ENCODE measurements at regions not wholly inside any gene's neighbourhood (a gene's known extent, or its start where the extent isn't known, plus 50 kb on each side); places are given as distances from the start of the nearest gene placed in this dataset.

DNA sequence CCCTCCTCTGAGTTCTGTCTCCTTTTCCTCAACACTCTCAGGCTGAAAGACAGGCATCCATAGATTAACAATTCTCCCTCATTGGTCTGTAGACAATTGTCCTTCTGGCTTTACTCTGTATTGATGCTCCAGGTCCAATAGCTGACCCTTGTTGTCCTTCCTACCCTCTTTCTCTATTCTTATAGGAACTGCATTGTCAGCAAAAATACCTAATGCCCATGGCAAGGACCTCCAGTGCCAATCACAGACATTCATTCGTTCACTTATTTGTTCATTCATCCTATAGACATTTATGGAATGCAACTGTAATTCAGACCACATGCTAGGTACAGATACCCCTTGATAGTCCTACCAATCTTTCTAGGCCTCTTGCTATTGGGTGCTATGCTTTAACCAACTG lies 69.8 kb upstream of the DTNA start:
- DNase-seq (ENCODE audit: low spot score) = no peak

GRCh38 chr18:34643989-34644388 lies 66.1 kb upstream of the DTNA start:
- DNase-seq (ENCODE audit: low spot score) = no peak

GRCh38 chr18:34647251-34647650 lies 62.8 kb upstream of the DTNA start:
- DNase-seq (ENCODE audit: low spot score) = no peak

DNA sequence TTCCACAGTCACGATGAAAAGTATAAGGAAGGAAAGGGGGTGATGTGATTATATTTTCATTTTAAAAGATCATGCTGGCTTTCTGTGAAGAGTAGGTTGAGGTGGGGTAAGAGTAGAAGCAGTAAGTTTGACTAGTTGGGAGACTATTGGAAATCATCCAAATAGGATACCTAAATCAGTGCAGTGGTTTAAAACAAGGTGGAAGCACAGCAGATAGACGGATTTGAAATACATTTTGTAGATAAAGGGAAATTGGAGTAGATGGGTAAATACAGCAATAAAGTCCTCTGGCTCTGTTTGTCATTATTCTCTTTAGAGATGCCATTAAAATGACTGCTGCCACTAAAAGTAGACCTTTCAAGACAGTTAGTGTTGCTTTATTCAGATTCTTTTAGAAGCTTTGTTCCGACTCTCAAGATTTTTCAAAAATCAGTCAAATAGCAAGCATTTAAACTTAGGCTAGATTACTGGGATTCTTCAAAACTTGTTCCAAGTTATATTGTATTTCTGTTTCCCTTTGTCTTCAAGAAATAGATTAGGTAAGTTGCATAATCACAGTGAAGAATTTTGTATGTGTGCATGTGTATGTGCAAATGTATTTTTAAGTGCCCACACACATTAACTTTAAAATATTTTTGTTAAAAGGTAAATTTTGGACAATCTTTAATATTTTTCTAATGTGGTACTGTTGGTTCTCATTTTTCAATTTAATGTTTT lies 61.7 kb upstream of the DTNA start:
- no peak for DNase-seq (ENCODE audit: low spot score)

GRCh38 chr18:34649080-34649479 lies 61.0 kb upstream of the DTNA start:
- no peak for DNase-seq (ENCODE audit: low spot score)

DNA sequence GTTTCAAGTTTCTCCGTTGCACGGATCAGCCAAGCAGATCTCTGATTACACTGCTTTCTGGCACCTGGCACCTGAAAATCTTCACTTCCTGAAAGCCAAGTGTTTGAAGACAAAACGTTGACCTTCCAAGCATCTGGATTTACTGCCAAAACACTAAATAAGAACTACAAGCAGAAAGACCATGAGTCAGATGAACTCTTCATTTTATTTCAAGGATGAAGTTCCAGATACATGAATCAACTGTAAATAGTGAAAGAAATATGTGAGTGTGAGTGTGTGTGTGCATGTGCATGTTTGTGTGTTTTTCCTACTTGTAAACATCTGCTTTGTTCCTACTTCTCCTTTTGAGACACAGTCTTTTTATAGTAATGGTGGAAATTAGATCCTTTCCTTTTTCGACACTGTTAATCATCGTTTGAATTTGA lies 60.0 kb upstream of the DTNA start:
- DNase-seq (ENCODE audit: low spot score) = no peak

GRCh38 chr18:34651586-34652369 lies 58.3 kb upstream of the DTNA start:
- no peak for DNase-seq (ENCODE audit: low spot score)

GRCh38 chr18:34655131-34655530 lies 55.0 kb upstream of the DTNA start:
- no peak for DNase-seq (ENCODE audit: low spot score)

DNA sequence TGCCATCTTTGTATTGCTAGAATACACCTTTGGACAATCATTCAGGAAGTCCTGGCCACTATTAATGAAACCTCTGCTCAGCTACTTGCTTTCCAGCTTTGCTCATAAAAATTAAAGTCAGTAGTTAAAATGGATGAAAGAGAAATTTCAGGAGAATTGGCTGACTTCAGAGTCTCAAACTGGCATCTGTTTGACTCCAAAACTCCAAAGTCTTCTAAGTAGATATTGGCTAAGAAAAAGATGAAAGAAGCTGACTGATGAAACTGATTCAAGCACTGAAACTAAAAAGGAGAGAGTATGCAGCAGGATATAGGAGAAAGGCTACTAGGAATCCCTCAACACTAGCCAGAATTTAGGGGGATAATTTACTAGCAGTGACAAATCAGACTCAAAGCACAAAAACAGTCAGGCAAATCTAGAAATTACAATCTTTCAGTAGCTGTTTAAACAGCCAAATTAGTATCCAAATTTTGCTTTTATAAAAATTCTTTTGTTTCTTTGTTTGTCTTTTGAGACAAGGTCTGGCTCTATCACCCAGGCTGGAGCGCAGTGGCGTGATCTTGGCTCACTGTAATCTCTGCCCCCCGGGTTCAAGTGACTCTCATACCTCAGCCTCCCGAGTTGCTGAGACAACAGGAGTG lies 52.1 kb upstream of the DTNA start:
- no peak for DNase-seq (ENCODE audit: low spot score)

DNA sequence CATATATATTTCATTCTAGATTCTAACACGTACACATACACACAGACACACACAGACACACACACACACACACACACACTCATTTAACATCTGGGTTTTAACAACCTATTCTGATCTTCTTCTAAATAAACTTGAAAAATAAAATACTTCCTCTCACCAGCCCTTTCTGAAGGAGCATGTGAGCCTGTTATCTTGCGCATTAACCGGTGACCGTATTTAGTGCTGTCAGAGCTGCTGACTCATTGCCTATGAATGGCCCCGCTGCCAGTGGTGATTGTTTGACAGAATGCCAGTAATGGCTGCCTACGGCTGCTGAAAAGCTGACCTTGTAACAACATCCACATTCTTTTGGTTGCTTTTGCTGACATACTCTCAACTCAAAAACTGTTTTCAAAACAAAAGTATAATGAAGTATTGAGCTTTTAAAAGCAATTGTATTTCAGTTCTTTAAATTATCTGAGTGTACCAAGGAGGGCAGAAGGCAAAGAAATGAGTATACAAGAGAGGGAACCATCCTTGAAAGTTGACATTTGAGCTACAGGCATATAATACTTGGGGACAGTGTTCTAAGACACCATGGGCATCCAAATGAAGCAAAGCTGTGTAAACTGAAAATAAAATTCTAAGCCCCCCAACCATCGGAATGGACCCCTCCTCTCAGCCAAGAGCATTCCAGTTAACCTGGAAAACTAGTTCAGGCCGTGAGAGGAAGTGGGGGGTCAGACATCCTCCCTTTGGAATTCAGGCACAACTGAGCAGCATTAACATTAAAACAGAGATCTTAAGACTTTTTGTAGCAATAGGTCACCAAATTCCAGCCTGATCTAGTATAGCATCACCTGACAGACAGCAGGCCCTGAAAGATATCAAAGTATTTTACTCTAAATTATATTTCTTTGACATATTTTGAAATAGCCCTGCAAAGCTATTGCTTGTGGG lies 50.2 kb upstream of the DTNA start:
- DNase-seq (ENCODE audit: low spot score) = peak; percentile 46
